HG03097 (cell line): ENCODE measurements at regions not wholly inside any gene's neighbourhood (a gene's known extent, or its start where the extent isn't known, plus 50 kb on each side); places are given as distances from the start of the nearest gene placed in this dataset.
"Not testable (repeated sequence)": the region's sequence is repeated elsewhere in the genome, so short reads cannot be mapped to it uniquely, and the experiment has no call there.

Source experiments
- ATAC-seq: cut with Tn5 transposase; IDR thresholded peaks from one replicate; pipeline ENCODE4 v1.9.1; 2021; ENCODE audit not compliant: unreplicated experiment, low FRiP score

- no peak for ATAC-seq
These were observed 273.8 kb upstream of the DUSP10 start for GRCh38 chr1:222015686-222016085.

- no peak for ATAC-seq
These were observed 272.1 kb upstream of the DUSP10 start for GRCh38 chr1:222014001-222014400.

- ATAC-seq: no peak
These were observed 270.9 kb upstream of the DUSP10 start for GRCh38 chr1:222012816-222013215.

- ATAC-seq: no peak
These were observed 268.4 kb upstream of the DUSP10 start for GRCh38 chr1:222010306-222010705.

GRCh38 chr1:222009105-222009730 lies 267.3 kb upstream of the DUSP10 start:
- no peak for ATAC-seq

- no peak for ATAC-seq
These were observed 264.8 kb upstream of the DUSP10 start for GRCh38 chr1:222006715-222007114.

- no peak for ATAC-seq
These were observed 262.9 kb upstream of the DUSP10 start for GRCh38 chr1:222004784-222005183.

GRCh38 chr1:222004034-222004433 lies 262.1 kb upstream of the DUSP10 start:
- no peak for ATAC-seq

- ATAC-seq: no peak
These were observed 260.6 kb upstream of the DUSP10 start for GRCh38 chr1:222002503-222002902.

GRCh38 chr1:222000131-222000530 lies 258.2 kb upstream of the DUSP10 start:
- no peak for ATAC-seq

- ATAC-seq: no peak
These were observed 256.9 kb upstream of the DUSP10 start for GRCh38 chr1:221998781-221999180.

- ATAC-seq: no peak
These were observed 256.3 kb upstream of the DUSP10 start for GRCh38 chr1:221998186-221998612.

GRCh38 chr1:221997012-221997411 lies 255.1 kb upstream of the DUSP10 start:
- not testable (repeated sequence) for ATAC-seq

- no peak for ATAC-seq
These were observed 253.1 kb upstream of the DUSP10 start for GRCh38 chr1:221994939-221995338.

- no peak for ATAC-seq
These were observed 252.4 kb upstream of the DUSP10 start for GRCh38 chr1:221994274-221994698.

GRCh38 chr1:221993444-221993948 lies 251.6 kb upstream of the DUSP10 start:
- no peak for ATAC-seq

- peak; percentile 40 for ATAC-seq
These were observed 250.5 kb upstream of the DUSP10 start for GRCh38 chr1:221992427-221992826.

GRCh38 chr1:221991221-221991620 lies 249.3 kb upstream of the DUSP10 start:
- no peak for ATAC-seq

- no peak for ATAC-seq
These were observed 247.9 kb upstream of the DUSP10 start for GRCh38 chr1:221989741-221990140.

- no peak for ATAC-seq
These were observed 246.9 kb upstream of the DUSP10 start for GRCh38 chr1:221988829-221989228.

- no peak for ATAC-seq
These were observed 246.1 kb upstream of the DUSP10 start for GRCh38 chr1:221987860-221988520.

GRCh38 chr1:221983444-221983843 lies 241.6 kb upstream of the DUSP10 start:
- no peak for ATAC-seq
